Heart left ventricle (tissue), 13 donors: ENCODE measurements at regions not wholly inside any gene's neighbourhood (a gene's known extent, or its start where the extent isn't known, plus 50 kb on each side); places are given as distances from the start of the nearest gene placed in this dataset.

Source experiments
- POLR2A ChIP-seq, 2 donors: fragments of 450-650 bp; IDR thresholded peaks; one replicate each; pipeline ENCODE4 v1.6.1; 2017; ENCODE audit warnings: antibody characterized with exemption in 2 of 2, mild to moderate bottlenecking in 2 of 2, moderate library complexity in 2 of 2
- TF ChIP-seq, protein P1 (sequence below), 12 donors: fragments of 200-600 bp; sonication (generic) in 4 of 12; IDR thresholded peaks; one replicate each; pipeline versions ENCODE4 v1.5.0 to v1.8.0; 2018 to 2022; ENCODE audit warnings: antibody characterized with exemption in 12 of 12, mild to moderate bottlenecking in 5 of 12
- donor health status: ischemic (EF 13 %, LVEDD 7.1; RV severe dilation, severe dysfunction).
- donor health status: DM: no; HTN: yes; CAD: no.
- donor health status: DM: no; HTN: no; CAD: no.
- donor health status: ischemic (EF 25% LVEDD 6.9; RV normal size, moderate dysfunction).
- donor health status: ischemic (EF 25% LVEDD 5.7; RV mildly dilated, moderate dysfunction).
- donor health status: ischemic (EF 35%, LVEDD 5.7; RV mildly dilated, moderate dysfunction).
- donor health status: nonischemic (EF 11% LVEDD 7.7; RV severe dilation, severe dysfunction).
- donor health status: DM: yes; HTN: yes; CAD: no.
- donor health status: PGD.
- donor health status: ischemic (EF 29% LVEDD 5.4; RV normal size, mild dysfunction).
- donor health status: nonischemic (EF 23%, LVEDD 6.1; RV moderate dilation, normal function).

DNA sequence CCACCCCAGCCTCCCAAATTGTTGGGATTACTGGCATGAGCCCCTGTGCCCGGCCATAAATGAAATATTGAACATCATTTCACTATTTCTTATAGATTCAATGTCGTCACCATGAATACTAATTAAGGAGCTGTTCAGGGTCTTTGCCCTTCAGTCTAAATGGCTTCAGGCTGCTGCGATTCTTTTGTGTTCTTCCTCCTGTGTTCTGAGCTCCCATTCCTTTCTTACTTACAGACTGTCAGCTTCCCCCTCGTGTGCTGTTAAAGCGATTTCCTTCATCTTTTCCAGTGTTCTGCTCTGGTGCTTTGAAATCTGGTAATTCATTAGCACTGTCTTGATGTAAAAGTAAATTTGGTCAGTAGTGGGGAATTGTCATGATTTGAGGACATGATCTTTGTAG is 63.3 kb upstream of the PRDM1 start:
- TF ChIP-seq POLR2A (IDR thresholded peaks at IDR 0.05): no peak
- TF ChIP-seq, protein P1, sequence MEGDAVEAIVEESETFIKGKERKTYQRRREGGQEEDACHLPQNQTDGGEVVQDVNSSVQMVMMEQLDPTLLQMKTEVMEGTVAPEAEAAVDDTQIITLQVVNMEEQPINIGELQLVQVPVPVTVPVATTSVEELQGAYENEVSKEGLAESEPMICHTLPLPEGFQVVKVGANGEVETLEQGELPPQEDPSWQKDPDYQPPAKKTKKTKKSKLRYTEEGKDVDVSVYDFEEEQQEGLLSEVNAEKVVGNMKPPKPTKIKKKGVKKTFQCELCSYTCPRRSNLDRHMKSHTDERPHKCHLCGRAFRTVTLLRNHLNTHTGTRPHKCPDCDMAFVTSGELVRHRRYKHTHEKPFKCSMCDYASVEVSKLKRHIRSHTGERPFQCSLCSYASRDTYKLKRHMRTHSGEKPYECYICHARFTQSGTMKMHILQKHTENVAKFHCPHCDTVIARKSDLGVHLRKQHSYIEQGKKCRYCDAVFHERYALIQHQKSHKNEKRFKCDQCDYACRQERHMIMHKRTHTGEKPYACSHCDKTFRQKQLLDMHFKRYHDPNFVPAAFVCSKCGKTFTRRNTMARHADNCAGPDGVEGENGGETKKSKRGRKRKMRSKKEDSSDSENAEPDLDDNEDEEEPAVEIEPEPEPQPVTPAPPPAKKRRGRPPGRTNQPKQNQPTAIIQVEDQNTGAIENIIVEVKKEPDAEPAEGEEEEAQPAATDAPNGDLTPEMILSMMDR (IDR thresholded peaks at IDR 0.05): no peak
